Suprapubic skin (tissue), 3 donors: ENCODE measurements at regions not wholly inside any gene's neighbourhood (a gene's known extent, or its start where the extent isn't known, plus 50 kb on each side); places are given as distances from the start of the nearest gene placed in this dataset.

Experiments used
- CTCF ChIP-seq, 2 donors: fragments of 200-600 bp in 1 of 2; fragments of 450-650 bp in 1 of 2; sonication (generic) in 1 of 2; IDR thresholded peaks; one replicate each; pipeline ENCODE4 v1.5.1; 2016 to 2019; ENCODE audit warnings: antibody characterized with exemption in 2 of 2, mild to moderate bottlenecking in 1 of 2, moderate library complexity in 1 of 2
- EP300 ChIP-seq: sonication (generic); formaldehyde crosslinking; IDR thresholded peaks from one replicate; pipeline ENCODE4 v1.6.1; 2017; ENCODE audit warnings: antibody characterized with exemption

- TF ChIP-seq CTCF (IDR thresholded peaks at IDR 0.05): no peak
- TF ChIP-seq EP300: no peak
Measured at GRCh38 chr11:129591527-129591926, 215.9 kb downstream of the BARX2 start.
